GM19395 (cell line): ENCODE measurements at regions not wholly inside any gene's neighbourhood (a gene's known extent, or its start where the extent isn't known, plus 50 kb on each side); places are given as distances from the start of the nearest gene placed in this dataset.
"Not testable (repeated sequence)": the region's sequence is repeated elsewhere in the genome, so short reads cannot be mapped to it uniquely, and the experiment has no call there.

ENCODE experiments used
- ATAC-seq: cut with Tn5 transposase; IDR thresholded peaks from one replicate; pipeline ENCODE4 v1.9.1; 2021; ENCODE audit warnings: mild to moderate bottlenecking, moderate library complexity; ENCODE audit not compliant: unreplicated experiment

GRCh38 chr17:20896153-20896649, 146.6 kb downstream of the USP22 start:
- no peak for ATAC-seq

- not testable (repeated sequence) for ATAC-seq
Observed at GRCh38 chr17:20898726-20899125, 144.1 kb downstream of the USP22 start.

GRCh38 chr17:20902496-20902895, 140.3 kb downstream of the USP22 start:
- ATAC-seq = not testable (repeated sequence)

- ATAC-seq = not testable (repeated sequence)
Observed at GRCh38 chr17:20903549-20903948, 139.3 kb downstream of the USP22 start.

GRCh38 chr17:20908313-20909267, 134.2 kb downstream of the USP22 start:
- peak; percentile 91 for ATAC-seq

GRCh38 chr17:20914658-20915057, 128.2 kb downstream of the USP22 start:
- no peak for ATAC-seq

- ATAC-seq = no peak
Observed at GRCh38 chr17:20916383-20916782, 126.4 kb downstream of the USP22 start.

- ATAC-seq = not testable (repeated sequence)
Observed at GRCh38 chr17:20917610-20918306, 125.1 kb downstream of the USP22 start.

GRCh38 chr17:20920095-20920814, 122.6 kb downstream of the USP22 start:
- ATAC-seq = no peak

- ATAC-seq = no peak
Observed at GRCh38 chr17:20920815-20921199, 122.0 kb downstream of the USP22 start.

GRCh38 chr17:20922128-20922670, 120.6 kb downstream of the USP22 start:
- ATAC-seq = no peak

- ATAC-seq = no peak
Observed at GRCh38 chr17:20924306-20924705, 118.5 kb downstream of the USP22 start.

GRCh38 chr17:20925091-20925490, 117.7 kb downstream of the USP22 start:
- no peak for ATAC-seq

- no peak for ATAC-seq
Observed at GRCh38 chr17:20925954-20926353, 116.9 kb downstream of the USP22 start.

- no peak for ATAC-seq
Observed at GRCh38 chr17:20926532-20926931, 116.3 kb downstream of the USP22 start.

GRCh38 chr17:20927308-20927977, 115.4 kb downstream of the USP22 start:
- ATAC-seq = no peak

- no peak for ATAC-seq
Observed at GRCh38 chr17:20929334-20929733, 113.5 kb downstream of the USP22 start.

- ATAC-seq = no peak
Observed at GRCh38 chr17:20930081-20930760, 112.6 kb downstream of the USP22 start.

- not testable (repeated sequence) for ATAC-seq
Observed at GRCh38 chr17:20933040-20933439, 109.8 kb downstream of the USP22 start.

- ATAC-seq = no peak
Observed at GRCh38 chr17:20934288-20934687, 108.5 kb downstream of the USP22 start.
